OCI-LY7 (cell line): ENCODE measurements at regions not wholly inside any gene's neighbourhood (a gene's known extent, or its start where the extent isn't known, plus 50 kb on each side); places are given as distances from the start of the nearest gene placed in this dataset.

Source experiments
- CTCF ChIP-seq: fragments of 200-600 bp; sonication (generic); conservative IDR thresholded peaks from 2 replicates; pipeline ENCODE4 v1.5.1; 2014; ENCODE audit warnings: mild to moderate bottlenecking, antibody characterized with exemption, low read length, moderate library complexity, mixed read lengths
- EZH2phosphoT487 ChIP-seq: fragments of 200-600 bp; sonication (generic); IDR thresholded peaks from 2 replicates; pipeline ENCODE4 v1.6.1; 2018; ENCODE audit warnings: low read depth, borderline replicate concordance, mild to moderate bottlenecking, mixed run types, antibody characterized with exemption, low read length, moderate library complexity, mixed read lengths

- no peak for TF ChIP-seq CTCF
- TF ChIP-seq EZH2phosphoT487, result no peak
Measured at GRCh38 chr22:48453751-48454485, 1373.8 kb downstream of the BRD1 start.
